H1 (cell line): ENCODE measurements at regions not wholly inside any gene's neighbourhood (a gene's known extent, or its start where the extent isn't known, plus 50 kb on each side); places are given as distances from the start of the nearest gene placed in this dataset.

Experiments used
- BACH1 ChIP-seq: IDR thresholded peaks from 2 replicates; pipeline ENCODE4 v1.6.1; 2012; ENCODE audit warnings: low read length, improper control_type of control experiment
- BCL11A ChIP-seq, 2 experiments: IDR thresholded peaks; one replicate each; pipeline ENCODE4 v1.6.1; 2011; ENCODE audit warnings: low read depth in 2 of 2, low read length in 2 of 2, mild to moderate bottlenecking in 2 of 2
- CEBPB ChIP-seq: IDR thresholded peaks from 2 replicates; pipeline ENCODE4 v1.6.1; 2012; ENCODE audit warnings: low read depth, low read length
- CHD7 ChIP-seq: fragments of 300-600 bp; sonication (generic); IDR thresholded peaks from 2 replicates; pipeline ENCODE4 v1.7.1; 2012; ENCODE audit warnings: low read length, moderate library complexity, mild to moderate bottlenecking, inconsistent platforms; ENCODE audit not compliant: insufficient replicate concordance
- GABPA ChIP-seq: IDR thresholded peaks from 2 replicates; pipeline ENCODE4 v1.6.1; 2011; ENCODE audit warnings: mild to moderate bottlenecking, low read length, moderate library complexity, borderline replicate concordance; ENCODE audit not compliant: insufficient read depth
- JUND ChIP-seq: IDR thresholded peaks from 2 replicates; pipeline ENCODE4 v1.6.1; 2011; ENCODE audit warnings: mild to moderate bottlenecking, improper control_type of control experiment, low read length
- RAD21 ChIP-seq, 2 experiments: IDR thresholded peaks in 1 of 2; conservative IDR thresholded peaks in 1 of 2; 2 replicates each; pipeline ENCODE4 v1.6.1; 2011; ENCODE audit warnings: low read depth in 2 of 2, low read length in 2 of 2, improper control_type of control experiment in 1 of 2, inconsistent platforms in 1 of 2, mild to moderate bottlenecking in 1 of 2, moderate library complexity in 1 of 2
- SIX5 ChIP-seq: IDR thresholded peaks from 2 replicates; pipeline ENCODE4 v1.6.1; 2011; ENCODE audit warnings: mild to moderate bottlenecking, low read depth, low read length
- SP2 ChIP-seq: IDR thresholded peaks from 2 replicates; pipeline ENCODE4 v1.6.1; 2012; ENCODE audit warnings: mild to moderate bottlenecking, low read length, inconsistent platforms
- SP4 ChIP-seq: IDR thresholded peaks from 2 replicates; pipeline ENCODE4 v1.6.1; 2012; ENCODE audit warnings: low read length, inconsistent platforms
- TBP ChIP-seq: IDR thresholded peaks from 2 replicates; pipeline ENCODE4 v1.6.1; 2011; ENCODE audit warnings: low read depth, low read length, improper control_type of control experiment
- TEAD4 ChIP-seq: IDR thresholded peaks from 2 replicates; pipeline ENCODE4 v1.6.1; 2012; ENCODE audit warnings: low read depth, low read length, inconsistent platforms, mixed read lengths
- TF ChIP-seq, protein P1 (sequence below): IDR thresholded peaks from 2 replicates; pipeline ENCODE4 v1.6.1; 2011; ENCODE audit warnings: low read depth, mild to moderate bottlenecking, low read length; ENCODE audit not compliant: insufficient read depth

- TF ChIP-seq CHD7, result no peak
- no peak for TF ChIP-seq JUND
- TF ChIP-seq GABPA, result no peak
- TF ChIP-seq SP2, result no peak
- TF ChIP-seq TBP, result no peak
- TF ChIP-seq BACH1, result no peak
- TF ChIP-seq, protein P1, sequence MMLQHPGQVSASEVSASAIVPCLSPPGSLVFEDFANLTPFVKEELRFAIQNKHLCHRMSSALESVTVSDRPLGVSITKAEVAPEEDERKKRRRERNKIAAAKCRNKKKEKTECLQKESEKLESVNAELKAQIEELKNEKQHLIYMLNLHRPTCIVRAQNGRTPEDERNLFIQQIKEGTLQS, result no peak
- TF ChIP-seq TEAD4, result no peak
- TF ChIP-seq RAD21 (IDR thresholded peaks at IDR 0.05 in 1 of 2, conservative IDR thresholded peaks at IDR 0.05 in 1 of 2; ENCODE audit: low read depth in 2 of 2, low read length in 2 of 2), result no peak
- no peak for TF ChIP-seq CEBPB
- TF ChIP-seq BCL11A (IDR thresholded peaks at IDR 0.05; ENCODE audit: low read depth in 2 of 2, low read length in 2 of 2), result no peak
- no peak for TF ChIP-seq SP4
- no peak for TF ChIP-seq SIX5
Measured at GRCh38 chr14:55964821-55965220, 153.4 kb upstream of the PELI2 start (continued).
